ENCODE measurements at regions not wholly inside any gene's neighbourhood (a gene's known extent, or its start where the extent isn't known, plus 50 kb on each side); places are given as distances from the start of the nearest gene placed in this dataset.

DNA sequence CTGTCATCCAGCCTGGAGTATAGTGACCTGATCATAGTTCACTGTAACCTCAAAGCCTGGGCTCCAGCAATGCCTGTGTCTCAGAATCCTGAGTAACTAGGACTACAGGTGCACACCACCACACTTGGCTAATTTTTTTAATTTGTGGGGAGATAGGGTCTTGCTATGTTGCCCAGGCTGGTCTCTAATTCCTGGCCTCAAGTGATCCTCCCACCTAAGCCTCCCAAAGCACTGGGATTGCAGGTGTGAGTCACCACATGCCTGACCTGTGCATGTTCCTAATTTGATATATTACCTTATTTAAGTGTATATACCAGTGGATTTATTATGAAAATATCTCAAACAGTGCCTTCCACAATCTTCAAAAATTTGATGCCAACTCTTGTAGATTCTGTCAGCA is 123.6 kb upstream of the XIRP2 start:
- Histone ChIP-seq H2AFZ (ENCODE audit: low read length) (no peak overlapping the region), H3K27ac (ENCODE audit: low read depth, low read length) (no peak overlapping the region), H4K20me1 (ENCODE audit: insufficient read depth, low read length) (no peaks in the 10 kb centered on the region), H3K36me3 (ENCODE audit: insufficient read depth, low read length) (no peaks in the 10 kb centered on the region), H3K27me3 (ENCODE audit: insufficient read depth, low read length) (no peaks in the 10 kb centered on the region), H3K9me3 (ENCODE audit: low read depth, low read length) (peaks cover 2% of the 10 kb centered on the region), H3K4me1 (ENCODE audit: insufficient read depth, low read length) (no peaks in the 10 kb centered on the region), H3K4me3 (ENCODE audit: insufficient read depth, low read length) (no peak overlapping the region), H3K4me2 (ENCODE audit: insufficient read depth, low read length) (no peak overlapping the region), H3K79me2 (ENCODE audit: insufficient read depth, low read length) (no peaks in the 10 kb centered on the region)
- no peak for DNase-seq (ENCODE audit: insufficient read length, low spot score, missing footprints)
- TF ChIP-seq, protein P1, sequence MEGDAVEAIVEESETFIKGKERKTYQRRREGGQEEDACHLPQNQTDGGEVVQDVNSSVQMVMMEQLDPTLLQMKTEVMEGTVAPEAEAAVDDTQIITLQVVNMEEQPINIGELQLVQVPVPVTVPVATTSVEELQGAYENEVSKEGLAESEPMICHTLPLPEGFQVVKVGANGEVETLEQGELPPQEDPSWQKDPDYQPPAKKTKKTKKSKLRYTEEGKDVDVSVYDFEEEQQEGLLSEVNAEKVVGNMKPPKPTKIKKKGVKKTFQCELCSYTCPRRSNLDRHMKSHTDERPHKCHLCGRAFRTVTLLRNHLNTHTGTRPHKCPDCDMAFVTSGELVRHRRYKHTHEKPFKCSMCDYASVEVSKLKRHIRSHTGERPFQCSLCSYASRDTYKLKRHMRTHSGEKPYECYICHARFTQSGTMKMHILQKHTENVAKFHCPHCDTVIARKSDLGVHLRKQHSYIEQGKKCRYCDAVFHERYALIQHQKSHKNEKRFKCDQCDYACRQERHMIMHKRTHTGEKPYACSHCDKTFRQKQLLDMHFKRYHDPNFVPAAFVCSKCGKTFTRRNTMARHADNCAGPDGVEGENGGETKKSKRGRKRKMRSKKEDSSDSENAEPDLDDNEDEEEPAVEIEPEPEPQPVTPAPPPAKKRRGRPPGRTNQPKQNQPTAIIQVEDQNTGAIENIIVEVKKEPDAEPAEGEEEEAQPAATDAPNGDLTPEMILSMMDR (IDR thresholded peaks at IDR 0.05; ENCODE audit: extremely low read depth, low read depth, low read length), result no peak

DNA sequence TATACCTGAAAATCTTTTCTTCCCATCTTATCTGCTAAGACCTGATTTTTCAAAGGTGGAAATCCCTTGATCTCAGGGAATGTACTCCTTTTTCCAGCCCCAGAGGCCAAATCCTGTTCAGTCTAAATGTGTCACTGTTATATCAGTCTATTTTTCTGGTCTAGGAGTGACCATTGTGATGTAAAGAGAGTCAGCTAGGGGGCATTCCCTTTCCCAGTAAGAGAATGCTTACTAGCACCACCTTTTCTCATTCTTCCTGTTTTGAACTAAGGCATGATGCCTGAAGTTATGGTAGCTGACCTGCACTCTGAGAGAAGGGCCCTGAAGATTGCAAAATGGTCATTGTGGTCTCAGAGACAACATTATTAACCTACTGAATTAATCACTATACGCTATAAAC is 124.1 kb upstream of the XIRP2 start:
- no peaks in the 10 kb centered on the region for H3K79me2 ChIP-seq (ENCODE audit: insufficient read depth, low read length)
- TF ChIP-seq, protein P1 (IDR thresholded peaks at IDR 0.05; ENCODE audit: extremely low read depth, low read depth, low read length), result no peak
- no peaks in the 10 kb centered on the region for H3K36me3 ChIP-seq (ENCODE audit: insufficient read depth, low read length)
- H3K27ac ChIP-seq (ENCODE audit: low read depth, low read length), result no peak overlapping the region
- no peaks in the 10 kb centered on the region for H3K27me3 ChIP-seq (ENCODE audit: insufficient read depth, low read length)
- peak; percentile 14 for DNase-seq (ENCODE audit: insufficient read length, low spot score, missing footprints)
- no peaks in the 10 kb centered on the region for H4K20me1 ChIP-seq (ENCODE audit: insufficient read depth, low read length)
- H3K4me3 ChIP-seq (ENCODE audit: insufficient read depth, low read length), result no peak overlapping the region
- no peak overlapping the region for H3K4me2 ChIP-seq (ENCODE audit: insufficient read depth, low read length)
- peaks cover 2% of the 10 kb centered on the region for H3K9me3 ChIP-seq (ENCODE audit: low read depth, low read length)
- H2AFZ ChIP-seq (ENCODE audit: low read length), result no peak overlapping the region
- H3K4me1 ChIP-seq (ENCODE audit: insufficient read depth, low read length), result no peaks in the 10 kb centered on the region

- H3K27ac ChIP-seq (ENCODE audit: low read depth, low read length), result no peak overlapping the region
- no peak for DNase-seq (ENCODE audit: insufficient read length, low spot score, missing footprints)
- TF ChIP-seq, protein P1 (IDR thresholded peaks at IDR 0.05; ENCODE audit: extremely low read depth, low read depth, low read length), result no peak
- H3K9me3 ChIP-seq (ENCODE audit: low read depth, low read length), result peaks cover 2% of the 10 kb centered on the region
- H3K36me3 ChIP-seq (ENCODE audit: insufficient read depth, low read length), result no peaks in the 10 kb centered on the region
- no peaks in the 10 kb centered on the region for H3K4me1 ChIP-seq (ENCODE audit: insufficient read depth, low read length)
- no peaks in the 10 kb centered on the region for H3K27me3 ChIP-seq (ENCODE audit: insufficient read depth, low read length)
- H3K79me2 ChIP-seq (ENCODE audit: insufficient read depth, low read length), result no peaks in the 10 kb centered on the region
- H2AFZ ChIP-seq (ENCODE audit: low read length), result no peak overlapping the region
- no peak overlapping the region for H3K4me3 ChIP-seq (ENCODE audit: insufficient read depth, low read length)
- no peak overlapping the region for H3K4me2 ChIP-seq (ENCODE audit: insufficient read depth, low read length)
- no peaks in the 10 kb centered on the region for H4K20me1 ChIP-seq (ENCODE audit: insufficient read depth, low read length)
These were observed 125.5 kb upstream of the XIRP2 start for GRCh38 chr2:166762746-166763145.

GRCh38 chr2:166758956-166759355 is 129.3 kb upstream of the XIRP2 start:
- no peak for DNase-seq (ENCODE audit: insufficient read length, low spot score, missing footprints)
- Histone ChIP-seq H3K27me3 (ENCODE audit: insufficient read depth, low read length) (no peaks in the 10 kb centered on the region), H2AFZ (ENCODE audit: low read length) (no peak overlapping the region), H3K79me2 (ENCODE audit: insufficient read depth, low read length) (no peaks in the 10 kb centered on the region), H3K4me1 (ENCODE audit: insufficient read depth, low read length) (no peaks in the 10 kb centered on the region), H3K4me2 (ENCODE audit: insufficient read depth, low read length) (no peak overlapping the region), H4K20me1 (ENCODE audit: insufficient read depth, low read length) (no peaks in the 10 kb centered on the region), H3K9me3 (ENCODE audit: low read depth, low read length) (peaks cover 3% of the 10 kb centered on the region), H3K27ac (ENCODE audit: low read depth, low read length) (no peak overlapping the region), H3K4me3 (ENCODE audit: insufficient read depth, low read length) (no peak overlapping the region), H3K36me3 (ENCODE audit: insufficient read depth, low read length) (no peaks in the 10 kb centered on the region)
- TF ChIP-seq, protein P1 (IDR thresholded peaks at IDR 0.05; ENCODE audit: extremely low read depth, low read depth, low read length), result no peak
